ENCODE measurements at regions not wholly inside any gene's neighbourhood (a gene's known extent, or its start where the extent isn't known, plus 50 kb on each side); places are given as distances from the start of the nearest gene placed in this dataset.

GRCh38 chr14:98913967-98914650, 357.9 kb downstream of the BCL11B start:
- no peak overlapping the region for H3K27ac ChIP-seq
- H3K4me2 ChIP-seq (ENCODE audit: low read length), result no peak overlapping the region
- H2AFZ ChIP-seq, result no peak overlapping the region
- no peak for TF ChIP-seq CTCF (IDR thresholded peaks at IDR 0.05)
- H3K27me3 ChIP-seq (ENCODE audit: control insufficient read depth, insufficient read depth, low read length), result no peaks in the 10 kb centered on the region
- H3K4me1 ChIP-seq, result no peaks in the 10 kb centered on the region
- H3K4me3 ChIP-seq (ENCODE audit: low read depth, low read length), result no peak overlapping the region
- H3K9me3 ChIP-seq (ENCODE audit: control insufficient read depth, low read length), result no peaks in the 10 kb centered on the region
- H3K36me3 ChIP-seq (ENCODE audit: control insufficient read depth, insufficient read depth, low read length), result no peaks in the 10 kb centered on the region
- no peak overlapping the region for H3K9ac ChIP-seq
- no peaks in the 10 kb centered on the region for H3K79me2 ChIP-seq

- TF ChIP-seq CTCF (IDR thresholded peaks at IDR 0.05), result no peak
- Histone ChIP-seq H2AFZ (no peak overlapping the region), H3K36me3 (ENCODE audit: control insufficient read depth, insufficient read depth, low read length) (no peaks in the 10 kb centered on the region)
Measured at GRCh38 chr14:98914942-98915341, 357.1 kb downstream of the BCL11B start.

GRCh38 chr14:98915625-98916024, 356.4 kb downstream of the BCL11B start:
- TF ChIP-seq CTCF (IDR thresholded peaks at IDR 0.05), result no peak
- H2AFZ ChIP-seq, result no peak overlapping the region
- no peak overlapping the region for H3K27ac ChIP-seq
- no peak overlapping the region for H3K4me2 ChIP-seq (ENCODE audit: low read length)
- H3K9me3 ChIP-seq (ENCODE audit: control insufficient read depth, low read length), result no peaks in the 10 kb centered on the region
- H3K27me3 ChIP-seq (ENCODE audit: control insufficient read depth, insufficient read depth, low read length), result no peaks in the 10 kb centered on the region
- H3K9ac ChIP-seq, result no peak overlapping the region
- H3K36me3 ChIP-seq (ENCODE audit: control insufficient read depth, insufficient read depth, low read length), result no peaks in the 10 kb centered on the region
- H3K79me2 ChIP-seq, result no peaks in the 10 kb centered on the region
- no peaks in the 10 kb centered on the region for H3K4me1 ChIP-seq
- H3K4me3 ChIP-seq (ENCODE audit: low read depth, low read length), result no peak overlapping the region

More at GRCh38 chr14:98914942-98915341, 357.1 kb downstream of the BCL11B start:
- no peak overlapping the region for H3K4me3 ChIP-seq (ENCODE audit: low read depth, low read length)
- no peak overlapping the region for H3K9ac ChIP-seq
- no peaks in the 10 kb centered on the region for H3K79me2 ChIP-seq
- no peak overlapping the region for H3K4me2 ChIP-seq (ENCODE audit: low read length)
- no peaks in the 10 kb centered on the region for H3K27me3 ChIP-seq (ENCODE audit: control insufficient read depth, insufficient read depth, low read length)
- H3K27ac ChIP-seq, result no peak overlapping the region
- no peaks in the 10 kb centered on the region for H3K9me3 ChIP-seq (ENCODE audit: control insufficient read depth, low read length)
- H3K4me1 ChIP-seq, result no peaks in the 10 kb centered on the region

GRCh38 chr14:98916036-98916435, 356.0 kb downstream of the BCL11B start:
- Histone ChIP-seq H3K4me2 (ENCODE audit: low read length) (no peak overlapping the region), H2AFZ (no peak overlapping the region), H3K79me2 (no peaks in the 10 kb centered on the region), H3K4me1 (no peaks in the 10 kb centered on the region), H3K36me3 (ENCODE audit: control insufficient read depth, insufficient read depth, low read length) (no peaks in the 10 kb centered on the region), H3K27me3 (ENCODE audit: control insufficient read depth, insufficient read depth, low read length) (no peaks in the 10 kb centered on the region), H3K9ac (no peak overlapping the region), H3K9me3 (ENCODE audit: control insufficient read depth, low read length) (no peaks in the 10 kb centered on the region), H3K27ac (no peak overlapping the region), H3K4me3 (ENCODE audit: low read depth, low read length) (no peak overlapping the region)
- no peak for TF ChIP-seq CTCF (IDR thresholded peaks at IDR 0.05)

- Histone ChIP-seq H3K79me2 (no peaks in the 10 kb centered on the region), H3K9me3 (ENCODE audit: control insufficient read depth, low read length) (no peaks in the 10 kb centered on the region), H2AFZ (no peak overlapping the region), H3K4me1 (no peaks in the 10 kb centered on the region), H3K4me3 (ENCODE audit: low read depth, low read length) (no peak overlapping the region), H3K4me2 (ENCODE audit: low read length) (no peak overlapping the region), H3K9ac (no peak overlapping the region), H3K27ac (no peak overlapping the region), H3K27me3 (ENCODE audit: control insufficient read depth, insufficient read depth, low read length) (no peaks in the 10 kb centered on the region), H3K36me3 (ENCODE audit: control insufficient read depth, insufficient read depth, low read length) (no peaks in the 10 kb centered on the region)
- TF ChIP-seq CTCF (IDR thresholded peaks at IDR 0.05), result no peak
Measured at GRCh38 chr14:98916476-98916875, 355.5 kb downstream of the BCL11B start.
